22Rv1 (cell line): ENCODE measurements at regions not wholly inside any gene's neighbourhood (a gene's known extent, or its start where the extent isn't known, plus 50 kb on each side); places are given as distances from the start of the nearest gene placed in this dataset.

Source experiments
- H3K27ac ChIP-seq: fragments of 450-650 bp; 2 replicates; pipeline ENCODE4 v1.5.1; 2017
- CTCF ChIP-seq: fragments of 450-650 bp; IDR thresholded peaks from 2 replicates; pipeline ENCODE4 v1.5.1; 2017; ENCODE audit warnings: mild to moderate bottlenecking
- ZFX ChIP-seq: fragments of 450-650 bp; IDR thresholded peaks from 2 replicates; pipeline ENCODE4 v1.6.1; 2017; ENCODE audit warnings: antibody characterized with exemption, borderline replicate concordance

DNA sequence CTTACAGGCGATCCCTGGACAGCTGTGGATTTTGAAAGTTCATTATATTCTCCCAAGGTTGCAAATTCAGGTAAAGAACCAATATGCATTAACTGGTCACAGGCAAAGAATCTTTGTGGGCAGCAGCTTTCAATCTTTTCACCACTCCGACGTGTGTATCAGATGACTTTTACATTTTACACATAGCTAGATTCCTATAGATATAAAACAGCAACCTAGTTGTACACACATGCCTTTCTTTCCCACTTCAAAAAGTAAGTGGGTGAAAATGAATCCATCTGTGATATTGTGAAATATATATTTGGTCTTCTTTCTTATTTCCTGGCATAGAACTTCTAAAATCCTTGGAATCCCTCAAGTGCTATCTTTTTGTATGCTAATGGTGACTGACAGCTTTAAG lies 72.5 kb downstream of the SCG2 start:
- TF ChIP-seq ZFX (no peak), CTCF (no peak)
- no peak overlapping the region for H3K27ac ChIP-seq

- no peak overlapping the region for H3K27ac ChIP-seq
- TF ChIP-seq CTCF (no peak), ZFX (no peak)
Measured at GRCh38 chr2:223530811-223531210, 71.3 kb downstream of the SCG2 start.

DNA sequence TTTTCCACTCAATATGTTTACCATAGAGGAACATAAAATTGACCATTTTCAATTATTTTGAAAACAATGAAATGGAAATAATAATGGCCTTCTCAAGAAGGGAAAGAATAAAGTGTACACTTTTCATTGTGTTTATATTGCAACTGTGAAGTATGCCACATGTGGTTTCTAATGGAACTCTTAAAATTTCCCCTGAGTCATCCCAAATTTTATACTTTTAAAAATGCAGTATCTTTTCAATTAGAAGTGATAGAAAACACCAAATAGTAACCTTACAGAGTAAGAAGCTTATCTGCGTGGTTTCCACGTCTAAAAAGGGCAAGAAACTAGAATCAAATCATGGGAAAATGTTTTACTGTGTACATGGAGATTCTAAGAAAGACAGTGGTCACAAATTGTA lies 70.0 kb downstream of the SCG2 start:
- H3K27ac ChIP-seq: no peak overlapping the region
- TF ChIP-seq ZFX (no peak), CTCF (no peak)

GRCh38 chr2:223532712-223533111 lies 69.4 kb downstream of the SCG2 start:
- no peak for TF ChIP-seq CTCF
- TF ChIP-seq ZFX: no peak
- H3K27ac ChIP-seq: no peak overlapping the region

- TF ChIP-seq ZFX: no peak
- TF ChIP-seq CTCF: no peak
- H3K27ac ChIP-seq: no peak overlapping the region
Measured at GRCh38 chr2:223536546-223536945, 65.6 kb downstream of the SCG2 start.

DNA sequence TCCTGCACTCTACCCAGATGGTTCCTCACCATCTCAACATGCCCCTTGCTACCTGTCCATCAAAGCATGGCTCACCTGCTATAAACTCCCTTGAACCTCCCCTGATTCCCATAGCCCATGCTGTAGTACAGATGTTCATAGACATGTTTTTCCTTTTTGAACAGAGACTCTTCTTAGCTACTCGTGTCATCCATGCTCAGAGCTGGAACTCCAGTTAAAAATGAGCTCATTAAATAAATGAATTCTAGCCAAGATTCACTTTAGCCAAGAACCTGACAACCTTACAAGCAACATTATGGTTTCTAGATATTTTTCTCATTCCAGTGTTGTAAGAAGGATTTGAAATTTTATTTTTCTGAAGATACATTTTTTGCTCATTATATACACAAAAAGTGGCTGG lies 65.0 kb downstream of the SCG2 start:
- no peak for TF ChIP-seq CTCF
- no peak for TF ChIP-seq ZFX
- no peak overlapping the region for H3K27ac ChIP-seq

DNA sequence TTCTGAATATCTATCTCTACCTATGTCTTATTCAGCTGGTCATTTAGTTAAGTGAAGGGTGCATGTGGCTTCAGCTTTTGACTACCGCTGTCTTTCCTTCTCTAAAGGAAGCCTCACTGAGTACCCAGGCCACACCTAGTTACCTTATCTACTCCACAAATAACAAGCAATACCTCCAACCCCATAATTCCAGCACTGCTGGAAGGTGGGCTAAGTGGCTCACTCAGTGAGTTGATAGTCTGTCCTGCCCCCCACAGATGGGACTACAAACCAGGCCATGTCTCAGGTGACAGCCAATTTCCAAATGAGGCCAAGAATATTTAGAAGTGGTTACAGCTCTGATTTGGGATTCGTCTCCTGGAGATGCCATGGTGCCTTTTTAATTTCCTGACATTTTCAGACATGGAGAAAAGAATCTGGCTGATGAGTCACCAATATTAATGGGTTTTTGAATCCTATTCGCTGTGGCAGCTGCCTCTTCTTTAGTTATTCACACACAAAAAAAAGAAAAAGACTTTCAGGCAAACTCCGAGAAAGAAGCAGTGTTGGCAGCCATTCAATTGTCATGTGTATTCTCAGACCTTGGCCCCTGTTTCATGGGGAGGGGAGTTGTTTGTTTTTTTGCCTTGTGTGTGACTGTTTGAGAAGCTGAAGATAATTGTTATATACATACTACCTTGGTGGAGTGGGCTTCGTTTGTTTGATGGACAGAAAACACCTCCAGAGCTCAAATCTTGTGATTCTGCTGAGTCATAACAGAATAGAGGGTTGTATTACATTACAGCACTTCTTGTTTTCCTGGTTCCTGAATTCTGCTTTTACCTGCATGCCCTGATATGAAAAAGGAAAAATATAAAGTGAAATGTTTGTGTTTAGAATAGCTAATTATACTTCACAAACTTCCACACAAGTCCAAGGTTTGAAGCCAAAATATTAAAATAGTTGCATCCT lies 64.2 kb downstream of the SCG2 start:
- TF ChIP-seq ZFX (no peak), CTCF (no peak)
- H3K27ac ChIP-seq: no peak overlapping the region
